IPS-NIHi7 (cell line): ENCODE measurements at regions not wholly inside any gene's neighbourhood (a gene's known extent, or its start where the extent isn't known, plus 50 kb on each side); places are given as distances from the start of the nearest gene placed in this dataset.
A peak's percentile ranks its signal among the peaks of the same experiment; 100 is the strongest.
"Not testable (repeated sequence)": the region's sequence is repeated elsewhere in the genome, so short reads cannot be mapped to it uniquely, and the experiment has no call there.

Experiments
- DNase-seq: peaks from one replicate; pipeline ENCODE4 v3.0.0; 2012; ENCODE audit warnings: mixed read lengths; ENCODE audit errors: extremely low spot score

GRCh38 chr15:91356083-91356482 lies 256.0 kb downstream of the SV2B start:
- DNase-seq, result no peak

- DNase-seq, result no peak
These were observed 257.0 kb downstream of the SV2B start for GRCh38 chr15:91357011-91357410.

GRCh38 chr15:91357486-91357885 lies 257.4 kb downstream of the SV2B start:
- DNase-seq, result no peak

- no peak for DNase-seq
These were observed 258.3 kb downstream of the SV2B start for GRCh38 chr15:91358405-91358804.

GRCh38 chr15:91361696-91362095 lies 261.6 kb downstream of the SV2B start:
- DNase-seq, result not testable (repeated sequence)

- DNase-seq, result no peak
These were observed 266.1 kb downstream of the SV2B start for GRCh38 chr15:91366111-91366510.

- DNase-seq, result no peak
These were observed 268.6 kb downstream of the SV2B start for GRCh38 chr15:91368611-91369010.

GRCh38 chr15:91369823-91370222 lies 269.8 kb downstream of the SV2B start:
- DNase-seq, result no peak

GRCh38 chr15:91371345-91371744 lies 271.3 kb downstream of the SV2B start:
- DNase-seq, result not testable (repeated sequence)

- DNase-seq, result no peak
These were observed 274.3 kb downstream of the SV2B start for GRCh38 chr15:91374336-91374735.

GRCh38 chr15:91376038-91376437 lies 276.0 kb downstream of the SV2B start:
- no peak for DNase-seq

GRCh38 chr15:91380114-91380513 lies 280.1 kb downstream of the SV2B start:
- no peak for DNase-seq

- DNase-seq, result no peak
These were observed 283.5 kb downstream of the SV2B start for GRCh38 chr15:91383532-91383931.

GRCh38 chr15:91384189-91384730 lies 284.2 kb downstream of the SV2B start:
- no peak for DNase-seq

- no peak for DNase-seq
These were observed 285.3 kb downstream of the SV2B start for GRCh38 chr15:91385311-91385710.

- no peak for DNase-seq
These were observed 293.1 kb downstream of the SV2B start for GRCh38 chr15:91393186-91393585.

GRCh38 chr15:91400481-91400880 lies 300.4 kb downstream of the SV2B start:
- no peak for DNase-seq

- peak; percentile 57 for DNase-seq
These were observed 307.3 kb downstream of the SV2B start for GRCh38 chr15:91407269-91407889.

- peak; percentile 18 for DNase-seq
These were observed 308.5 kb downstream of the SV2B start for GRCh38 chr15:91408476-91409076.

GRCh38 chr15:91409387-91409786 lies 309.3 kb downstream of the SV2B start:
- DNase-seq, result no peak

GRCh38 chr15:91411586-91411985 lies 311.5 kb downstream of the SV2B start:
- no peak for DNase-seq

GRCh38 chr15:91412138-91412928 lies 312.3 kb downstream of the SV2B start:
- DNase-seq, result no peak

GRCh38 chr15:91413142-91413541 lies 313.1 kb downstream of the SV2B start:
- DNase-seq, result no peak
